ENCODE measurements at regions not wholly inside any gene's neighbourhood (a gene's known extent, or its start where the extent isn't known, plus 50 kb on each side); places are given as distances from the start of the nearest gene placed in this dataset.

GRCh38 chr13:40113643-40114304 lies 458.3 kb downstream of the COG6 start:
- no peaks in the 10 kb centered on the region for H3K27me3 ChIP-seq (ENCODE audit: control insufficient read depth, insufficient read depth, low read length)
- DNase-seq, result no peak
- H3K4me3 ChIP-seq (ENCODE audit: insufficient read depth, low read depth, low read length), result no peak overlapping the region
- H3K36me3 ChIP-seq (replicated peaks; ENCODE audit: control insufficient read depth, insufficient read depth, low read length), result no peaks in the 10 kb centered on the region

- no peaks in the 10 kb centered on the region for H3K36me3 ChIP-seq (replicated peaks; ENCODE audit: control insufficient read depth, insufficient read depth, low read length)
- DNase-seq, result no peak
- H3K4me3 ChIP-seq (ENCODE audit: insufficient read depth, low read depth, low read length), result no peak overlapping the region
- H3K27me3 ChIP-seq (ENCODE audit: control insufficient read depth, insufficient read depth, low read length), result no peaks in the 10 kb centered on the region
Observed at GRCh38 chr13:40114305-40114896, 458.9 kb downstream of the COG6 start.

- Histone ChIP-seq H3K4me3 (ENCODE audit: insufficient read depth, low read depth, low read length) (no peak overlapping the region), H3K27me3 (ENCODE audit: control insufficient read depth, insufficient read depth, low read length) (no peaks in the 10 kb centered on the region), H3K36me3 (replicated peaks; ENCODE audit: control insufficient read depth, insufficient read depth, low read length) (no peaks in the 10 kb centered on the region)
- DNase-seq, result no peak
Observed at GRCh38 chr13:40115426-40115825, 460.0 kb downstream of the COG6 start.

- no peak overlapping the region for H3K4me3 ChIP-seq (ENCODE audit: insufficient read depth, low read depth, low read length)
- no peaks in the 10 kb centered on the region for H3K27me3 ChIP-seq (ENCODE audit: control insufficient read depth, insufficient read depth, low read length)
- DNase-seq, result no peak
- H3K36me3 ChIP-seq (replicated peaks; ENCODE audit: control insufficient read depth, insufficient read depth, low read length), result no peaks in the 10 kb centered on the region
Observed at GRCh38 chr13:40116008-40116407, 460.5 kb downstream of the COG6 start.

GRCh38 chr13:40118337-40118736 lies 462.9 kb downstream of the COG6 start:
- Histone ChIP-seq H3K4me3 (ENCODE audit: insufficient read depth, low read depth, low read length) (no peak overlapping the region), H3K36me3 (replicated peaks; ENCODE audit: control insufficient read depth, insufficient read depth, low read length) (no peaks in the 10 kb centered on the region), H3K27me3 (ENCODE audit: control insufficient read depth, insufficient read depth, low read length) (no peaks in the 10 kb centered on the region)
- no peak for DNase-seq

GRCh38 chr13:40119852-40120251 lies 464.4 kb downstream of the COG6 start:
- no peaks in the 10 kb centered on the region for H3K27me3 ChIP-seq (ENCODE audit: control insufficient read depth, insufficient read depth, low read length)
- DNase-seq, result no peak
- no peak overlapping the region for H3K4me3 ChIP-seq (ENCODE audit: insufficient read depth, low read depth, low read length)
- no peaks in the 10 kb centered on the region for H3K36me3 ChIP-seq (replicated peaks; ENCODE audit: control insufficient read depth, insufficient read depth, low read length)

- Histone ChIP-seq H3K36me3 (replicated peaks; ENCODE audit: control insufficient read depth, insufficient read depth, low read length) (no peaks in the 10 kb centered on the region), H3K4me3 (ENCODE audit: insufficient read depth, low read depth, low read length) (no peak overlapping the region), H3K27me3 (ENCODE audit: control insufficient read depth, insufficient read depth, low read length) (no peaks in the 10 kb centered on the region)
- DNase-seq, result no peak
Observed at GRCh38 chr13:40120288-40120687, 464.8 kb downstream of the COG6 start.

GRCh38 chr13:40120781-40121180 lies 465.3 kb downstream of the COG6 start:
- no peak for DNase-seq
- no peaks in the 10 kb centered on the region for H3K36me3 ChIP-seq (replicated peaks; ENCODE audit: control insufficient read depth, insufficient read depth, low read length)
- no peak overlapping the region for H3K4me3 ChIP-seq (ENCODE audit: insufficient read depth, low read depth, low read length)
- H3K27me3 ChIP-seq (ENCODE audit: control insufficient read depth, insufficient read depth, low read length), result no peaks in the 10 kb centered on the region

- no peaks in the 10 kb centered on the region for H3K27me3 ChIP-seq (ENCODE audit: control insufficient read depth, insufficient read depth, low read length)
- H3K4me3 ChIP-seq (ENCODE audit: insufficient read depth, low read depth, low read length), result no peak overlapping the region
- DNase-seq, result no peak
- H3K36me3 ChIP-seq (replicated peaks; ENCODE audit: control insufficient read depth, insufficient read depth, low read length), result no peaks in the 10 kb centered on the region
Observed at GRCh38 chr13:40121722-40122121, 466.3 kb downstream of the COG6 start.

- no peak for DNase-seq
- no peak overlapping the region for H3K4me3 ChIP-seq (ENCODE audit: insufficient read depth, low read depth, low read length)
- H3K36me3 ChIP-seq (replicated peaks; ENCODE audit: control insufficient read depth, insufficient read depth, low read length), result no peaks in the 10 kb centered on the region
- H3K27me3 ChIP-seq (ENCODE audit: control insufficient read depth, insufficient read depth, low read length), result no peaks in the 10 kb centered on the region
Observed at GRCh38 chr13:40123962-40124632, 468.6 kb downstream of the COG6 start.

- H3K27me3 ChIP-seq (ENCODE audit: control insufficient read depth, insufficient read depth, low read length), result no peaks in the 10 kb centered on the region
- no peak overlapping the region for H3K4me3 ChIP-seq (ENCODE audit: insufficient read depth, low read depth, low read length)
- no peak for DNase-seq
- H3K36me3 ChIP-seq (replicated peaks; ENCODE audit: control insufficient read depth, insufficient read depth, low read length), result no peaks in the 10 kb centered on the region
Observed at GRCh38 chr13:40124633-40125015, 469.2 kb downstream of the COG6 start.

GRCh38 chr13:40125336-40125735 lies 469.9 kb downstream of the COG6 start:
- Histone ChIP-seq H3K4me3 (ENCODE audit: insufficient read depth, low read depth, low read length) (no peak overlapping the region), H3K27me3 (ENCODE audit: control insufficient read depth, insufficient read depth, low read length) (no peaks in the 10 kb centered on the region), H3K36me3 (replicated peaks; ENCODE audit: control insufficient read depth, insufficient read depth, low read length) (no peaks in the 10 kb centered on the region)
- no peak for DNase-seq

GRCh38 chr13:40126306-40127085 lies 471.0 kb downstream of the COG6 start:
- Histone ChIP-seq H3K27me3 (ENCODE audit: control insufficient read depth, insufficient read depth, low read length) (no peaks in the 10 kb centered on the region), H3K4me3 (ENCODE audit: insufficient read depth, low read depth, low read length) (no peak overlapping the region), H3K36me3 (replicated peaks; ENCODE audit: control insufficient read depth, insufficient read depth, low read length) (no peaks in the 10 kb centered on the region)
- DNase-seq, result no peak

GRCh38 chr13:40127476-40127875 lies 472.0 kb downstream of the COG6 start:
- no peak for DNase-seq
- no peaks in the 10 kb centered on the region for H3K27me3 ChIP-seq (ENCODE audit: control insufficient read depth, insufficient read depth, low read length)
- H3K4me3 ChIP-seq (ENCODE audit: insufficient read depth, low read depth, low read length), result no peak overlapping the region
- no peaks in the 10 kb centered on the region for H3K36me3 ChIP-seq (replicated peaks; ENCODE audit: control insufficient read depth, insufficient read depth, low read length)

- Histone ChIP-seq H3K27me3 (ENCODE audit: control insufficient read depth, insufficient read depth, low read length) (no peaks in the 10 kb centered on the region), H3K36me3 (replicated peaks; ENCODE audit: control insufficient read depth, insufficient read depth, low read length) (no peaks in the 10 kb centered on the region), H3K4me3 (ENCODE audit: insufficient read depth, low read depth, low read length) (no peak overlapping the region)
- DNase-seq, result no peak
Observed at GRCh38 chr13:40127925-40128324, 472.5 kb downstream of the COG6 start.
